ENCODE measurements at regions not wholly inside any gene's neighbourhood (a gene's known extent, or its start where the extent isn't known, plus 50 kb on each side); places are given as distances from the start of the nearest gene placed in this dataset.

DNA sequence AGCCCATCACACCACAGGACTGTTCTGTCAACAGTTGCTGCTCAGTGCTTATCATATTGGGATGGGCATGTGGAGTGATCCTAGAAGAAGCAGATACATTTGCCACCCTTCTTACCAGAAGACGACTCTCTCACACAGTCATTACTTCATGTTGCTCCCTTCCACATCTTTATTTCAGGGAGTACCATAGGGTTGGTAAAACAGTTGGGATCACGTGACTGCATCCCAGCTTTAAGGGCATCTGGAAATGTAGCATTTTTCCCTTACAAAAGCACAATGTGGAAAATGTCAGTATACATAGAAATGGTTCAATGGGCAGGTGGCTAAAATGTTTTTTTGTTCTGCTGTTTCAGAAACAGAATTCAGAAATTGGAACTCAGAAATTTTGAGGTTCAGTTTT, 791.0 kb downstream of the OTOL1 start:
- Mint-ChIP-seq H3K9me3 (no peaks in the 10 kb centered on the region), H3K36me3 (no peaks in the 10 kb centered on the region), H3K4me1 (no peaks in the 10 kb centered on the region), H3K27ac (no peak overlapping the region), H3K27me3 (ENCODE audit: insufficient read depth, low read depth) (no peaks in the 10 kb centered on the region), H3K4me3 (no peak overlapping the region)
- no peaks in the 10 kb centered on the region for H4K20me1 ChIP-seq (ENCODE audit: low read depth)
- no peaks in the 10 kb centered on the region for H3K36me3 ChIP-seq
- H3K4me3 ChIP-seq = no peak overlapping the region
- H3K4me2 ChIP-seq = no peak overlapping the region
- TF ChIP-seq EZH2 (IDR thresholded peaks at IDR 0.05) (no peak), EZH2phosphoT487 (IDR thresholded peaks at IDR 0.05) (no peak)
- TF ChIP-seq, protein P1, sequence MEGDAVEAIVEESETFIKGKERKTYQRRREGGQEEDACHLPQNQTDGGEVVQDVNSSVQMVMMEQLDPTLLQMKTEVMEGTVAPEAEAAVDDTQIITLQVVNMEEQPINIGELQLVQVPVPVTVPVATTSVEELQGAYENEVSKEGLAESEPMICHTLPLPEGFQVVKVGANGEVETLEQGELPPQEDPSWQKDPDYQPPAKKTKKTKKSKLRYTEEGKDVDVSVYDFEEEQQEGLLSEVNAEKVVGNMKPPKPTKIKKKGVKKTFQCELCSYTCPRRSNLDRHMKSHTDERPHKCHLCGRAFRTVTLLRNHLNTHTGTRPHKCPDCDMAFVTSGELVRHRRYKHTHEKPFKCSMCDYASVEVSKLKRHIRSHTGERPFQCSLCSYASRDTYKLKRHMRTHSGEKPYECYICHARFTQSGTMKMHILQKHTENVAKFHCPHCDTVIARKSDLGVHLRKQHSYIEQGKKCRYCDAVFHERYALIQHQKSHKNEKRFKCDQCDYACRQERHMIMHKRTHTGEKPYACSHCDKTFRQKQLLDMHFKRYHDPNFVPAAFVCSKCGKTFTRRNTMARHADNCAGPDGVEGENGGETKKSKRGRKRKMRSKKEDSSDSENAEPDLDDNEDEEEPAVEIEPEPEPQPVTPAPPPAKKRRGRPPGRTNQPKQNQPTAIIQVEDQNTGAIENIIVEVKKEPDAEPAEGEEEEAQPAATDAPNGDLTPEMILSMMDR (IDR thresholded peaks at IDR 0.05) = no peak
- no peak overlapping the region for H2AFZ ChIP-seq (replicated peaks)
- H3K9ac ChIP-seq = no peak overlapping the region
- H3F3A ChIP-seq (ENCODE audit: low read depth) = no peaks in the 10 kb centered on the region
- H3K4me1 ChIP-seq = no peaks in the 10 kb centered on the region
- no peaks in the 10 kb centered on the region for H3K9me3 ChIP-seq (ENCODE audit: low read depth)
- no peaks in the 10 kb centered on the region for H3K79me2 ChIP-seq (ENCODE audit: low read depth)
- DNase-seq (ENCODE audit: low spot score) = no peak
- H3K27me3 ChIP-seq = no peaks in the 10 kb centered on the region
- H3K27ac ChIP-seq = no peak overlapping the region

DNA sequence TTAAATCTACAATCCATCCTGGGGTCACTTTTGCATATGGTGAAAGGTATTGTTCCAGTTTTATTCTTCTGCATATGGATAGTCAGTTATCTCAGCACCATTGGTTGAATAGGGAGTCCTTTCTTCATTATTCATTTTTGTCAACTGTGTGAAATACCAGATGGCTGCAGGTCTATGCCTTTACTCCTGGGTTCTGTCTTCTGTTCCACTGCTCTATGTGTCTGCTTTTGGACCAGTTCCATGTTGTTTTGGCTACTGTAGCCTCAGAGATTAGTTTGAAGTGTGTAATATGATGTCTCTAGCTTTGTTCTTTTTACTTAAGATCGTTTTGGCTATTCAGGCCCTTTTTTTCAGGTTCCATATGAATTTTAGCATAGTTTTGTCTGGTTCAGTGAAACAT, 795.8 kb downstream of the OTOL1 start:
- Mint-ChIP-seq H3K9me3 (no peaks in the 10 kb centered on the region), H3K27me3 (ENCODE audit: insufficient read depth, low read depth) (no peaks in the 10 kb centered on the region)
- H2AFZ ChIP-seq (replicated peaks) = no peak overlapping the region

DNA sequence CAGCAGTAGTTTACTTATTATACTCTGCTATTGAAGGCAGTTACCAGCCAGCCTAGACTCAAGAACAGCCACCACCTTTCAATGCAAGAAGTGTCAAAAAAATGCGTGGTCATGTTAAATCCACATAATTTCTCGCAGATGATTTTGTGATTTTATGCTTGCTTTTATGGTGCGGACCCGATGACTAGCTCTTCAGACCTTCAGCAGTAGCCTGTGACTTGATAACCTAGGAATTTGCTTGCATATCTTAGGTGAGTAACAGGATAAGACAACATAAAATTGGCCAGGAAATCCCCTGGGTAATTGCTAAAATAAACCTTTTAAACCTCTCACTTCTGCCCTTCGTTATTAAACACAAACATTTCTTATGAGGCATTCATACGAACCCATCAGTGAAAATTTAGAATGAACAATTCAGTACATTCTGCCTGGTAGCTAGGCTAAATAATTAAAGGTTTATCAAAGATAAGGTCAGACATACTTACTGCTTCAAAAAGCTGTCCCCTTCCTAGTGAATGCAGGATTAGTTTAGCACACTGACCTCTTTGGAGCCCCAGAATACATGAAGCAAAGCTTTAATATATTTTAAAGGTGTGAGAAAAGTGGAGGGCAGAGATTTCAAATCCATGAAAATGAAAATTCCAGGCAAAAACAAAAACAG, 798.8 kb downstream of the OTOL1 start:
- no peak overlapping the region for H3K4me3 Mint-ChIP-seq
- Histone ChIP-seq H3K36me3 (no peaks in the 10 kb centered on the region), H3K9ac (no peak overlapping the region), H3F3A (ENCODE audit: low read depth) (no peaks in the 10 kb centered on the region), H3K4me2 (no peak overlapping the region), H3K9me3 (ENCODE audit: low read depth) (no peaks in the 10 kb centered on the region), H4K20me1 (ENCODE audit: low read depth) (no peaks in the 10 kb centered on the region), H3K4me1 (no peaks in the 10 kb centered on the region), H3K79me2 (ENCODE audit: low read depth) (no peaks in the 10 kb centered on the region), H3K4me3 (no peak overlapping the region), H2AFZ (replicated peaks) (peak overlapping the region; percentile 11), H3K27ac (no peak overlapping the region), H3K27me3 (no peaks in the 10 kb centered on the region)
- TF ChIP-seq EZH2phosphoT487 (IDR thresholded peaks at IDR 0.05) (no peak), EZH2 (IDR thresholded peaks at IDR 0.05) (no peak)
- TF ChIP-seq, protein P1 (IDR thresholded peaks at IDR 0.05) = no peak
- no peak for DNase-seq (ENCODE audit: low spot score)
- no peaks in the 10 kb centered on the region for H3K36me3 Mint-ChIP-seq
- no peak overlapping the region for H3K27ac Mint-ChIP-seq
- no peaks in the 10 kb centered on the region for H3K27me3 Mint-ChIP-seq (ENCODE audit: insufficient read depth, low read depth)
- H3K4me1 Mint-ChIP-seq = peaks cover 5% of the 10 kb centered on the region
- no peaks in the 10 kb centered on the region for H3K9me3 Mint-ChIP-seq

More for the DNA sequence above, 795.8 kb downstream of the OTOL1 start:
- no peaks in the 10 kb centered on the region for H3K36me3 ChIP-seq
- no peaks in the 10 kb centered on the region for H3K4me1 ChIP-seq
- H3K4me3 Mint-ChIP-seq = no peak overlapping the region
- no peak overlapping the region for H3K27ac ChIP-seq
- no peaks in the 10 kb centered on the region for H3K9me3 ChIP-seq (ENCODE audit: low read depth)
- H3K79me2 ChIP-seq (ENCODE audit: low read depth) = no peaks in the 10 kb centered on the region
- H3K9ac ChIP-seq = no peak overlapping the region
- H3K27me3 ChIP-seq = no peaks in the 10 kb centered on the region
- H3K4me1 Mint-ChIP-seq = peaks cover 5% of the 10 kb centered on the region
- no peak overlapping the region for H3K4me2 ChIP-seq
- no peak overlapping the region for H3K27ac Mint-ChIP-seq
- H4K20me1 ChIP-seq (ENCODE audit: low read depth) = no peaks in the 10 kb centered on the region
- DNase-seq (ENCODE audit: low spot score) = no peak
- no peak overlapping the region for H3K4me3 ChIP-seq
- H3K36me3 Mint-ChIP-seq = no peaks in the 10 kb centered on the region
- H3F3A ChIP-seq (ENCODE audit: low read depth) = no peaks in the 10 kb centered on the region
- TF ChIP-seq EZH2phosphoT487 (IDR thresholded peaks at IDR 0.05) (no peak), EZH2 (IDR thresholded peaks at IDR 0.05) (no peak)
- TF ChIP-seq, protein P1 (IDR thresholded peaks at IDR 0.05) = no peak
